ENCODE measurements at regions not wholly inside any gene's neighbourhood (a gene's known extent, or its start where the extent isn't known, plus 50 kb on each side); places are given as distances from the start of the nearest gene placed in this dataset.

DNA sequence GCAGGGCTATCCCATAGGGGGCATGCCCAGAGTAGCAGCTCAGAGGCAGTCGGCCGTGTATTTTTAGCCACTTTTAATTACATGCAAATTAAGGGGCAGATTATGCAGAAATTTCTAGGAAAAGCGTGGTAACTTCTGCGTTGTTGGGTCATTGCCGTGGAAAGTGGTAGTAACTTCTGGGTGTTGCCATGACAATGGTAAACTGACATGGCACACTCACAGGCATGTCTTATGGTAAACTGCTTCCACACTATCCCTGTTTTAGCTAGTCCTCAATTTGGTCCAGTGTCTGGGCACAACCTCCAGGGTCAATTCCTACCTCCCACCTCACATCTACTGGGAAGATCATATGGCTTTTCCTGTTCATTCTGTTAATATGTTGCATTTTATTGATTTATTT is 428.9 kb upstream of the FANCL start:
- TF ChIP-seq, protein P1, sequence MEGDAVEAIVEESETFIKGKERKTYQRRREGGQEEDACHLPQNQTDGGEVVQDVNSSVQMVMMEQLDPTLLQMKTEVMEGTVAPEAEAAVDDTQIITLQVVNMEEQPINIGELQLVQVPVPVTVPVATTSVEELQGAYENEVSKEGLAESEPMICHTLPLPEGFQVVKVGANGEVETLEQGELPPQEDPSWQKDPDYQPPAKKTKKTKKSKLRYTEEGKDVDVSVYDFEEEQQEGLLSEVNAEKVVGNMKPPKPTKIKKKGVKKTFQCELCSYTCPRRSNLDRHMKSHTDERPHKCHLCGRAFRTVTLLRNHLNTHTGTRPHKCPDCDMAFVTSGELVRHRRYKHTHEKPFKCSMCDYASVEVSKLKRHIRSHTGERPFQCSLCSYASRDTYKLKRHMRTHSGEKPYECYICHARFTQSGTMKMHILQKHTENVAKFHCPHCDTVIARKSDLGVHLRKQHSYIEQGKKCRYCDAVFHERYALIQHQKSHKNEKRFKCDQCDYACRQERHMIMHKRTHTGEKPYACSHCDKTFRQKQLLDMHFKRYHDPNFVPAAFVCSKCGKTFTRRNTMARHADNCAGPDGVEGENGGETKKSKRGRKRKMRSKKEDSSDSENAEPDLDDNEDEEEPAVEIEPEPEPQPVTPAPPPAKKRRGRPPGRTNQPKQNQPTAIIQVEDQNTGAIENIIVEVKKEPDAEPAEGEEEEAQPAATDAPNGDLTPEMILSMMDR (IDR thresholded peaks at IDR 0.05; ENCODE audit: low read length): no peak
- no peak for TF ChIP-seq EZH2 (IDR thresholded peaks at IDR 0.05; ENCODE audit: borderline replicate concordance, low read length)

All from OCI-LY1 (cell line).